ENCODE measurements at regions not wholly inside any gene's neighbourhood (a gene's known extent, or its start where the extent isn't known, plus 50 kb on each side); places are given as distances from the start of the nearest gene placed in this dataset.
A peak's percentile ranks its signal among the peaks of the same experiment; 100 is the strongest.

- DNase-seq (ENCODE audit: low read depth, low spot score), result no peak
- CTCF ChIA-PET, result no interaction called here
- no peak overlapping the region for H3K4me3 ChIP-seq (ENCODE audit: low read depth, low read length)
- POLR2A ChIA-PET, result no interaction called here
- TF ChIP-seq CTCF (IDR thresholded peaks at IDR 0.05; ENCODE audit: insufficient read depth, low read length, missing control alignments), result no peak
Measured at GRCh38 chr9:106417685-106418084, 445.3 kb upstream of the ZNF462 start.

GRCh38 chr9:106419829-106420228 is 443.1 kb upstream of the ZNF462 start:
- TF ChIP-seq CTCF (IDR thresholded peaks at IDR 0.05; ENCODE audit: insufficient read depth, low read length, missing control alignments), result no peak
- POLR2A ChIA-PET, result interaction anchor here (0.5 kb wide), 1 partner anchor 27 kb away, joined by 6 read pairs; no protein-coding TSS in a partner anchor
- CTCF ChIA-PET, result no interaction called here
- H3K4me3 ChIP-seq (ENCODE audit: low read depth, low read length), result no peak overlapping the region
- DNase-seq (ENCODE audit: low read depth, low spot score), result no peak

GRCh38 chr9:106420511-106420944 is 442.4 kb upstream of the ZNF462 start:
- H3K4me3 ChIP-seq (ENCODE audit: low read depth, low read length), result no peak overlapping the region
- TF ChIP-seq CTCF (IDR thresholded peaks at IDR 0.05; ENCODE audit: insufficient read depth, low read length, missing control alignments), result no peak
- POLR2A ChIA-PET, result interaction anchor here (0.5 kb wide), 1 partner anchor 27 kb away, joined by 6 read pairs; no protein-coding TSS in a partner anchor
- peak; percentile 14 for DNase-seq (ENCODE audit: low read depth, low spot score)
- CTCF ChIA-PET, result no interaction called here

GRCh38 chr9:106421772-106422171 is 441.2 kb upstream of the ZNF462 start:
- ChIA-PET CTCF (no interaction called here), POLR2A (no interaction called here)
- TF ChIP-seq CTCF (IDR thresholded peaks at IDR 0.05; ENCODE audit: insufficient read depth, low read length, missing control alignments), result no peak
- DNase-seq (ENCODE audit: low read depth, low spot score), result no peak
- no peak overlapping the region for H3K4me3 ChIP-seq (ENCODE audit: low read depth, low read length)

GRCh38 chr9:106423575-106423974 is 439.4 kb upstream of the ZNF462 start:
- ChIA-PET CTCF (no interaction called here), POLR2A (no interaction called here)
- no peak for DNase-seq (ENCODE audit: low read depth, low spot score)

GRCh38 chr9:106432631-106433030 is 430.3 kb upstream of the ZNF462 start:
- no peak for DNase-seq (ENCODE audit: low read depth, low spot score)
- TF ChIP-seq CTCF (IDR thresholded peaks at IDR 0.05; ENCODE audit: insufficient read depth, low read length, missing control alignments), result no peak
- no peak overlapping the region for H3K4me3 ChIP-seq (ENCODE audit: low read depth, low read length)
- POLR2A ChIA-PET, result no interaction called here
- CTCF ChIA-PET, result no interaction called here

More at GRCh38 chr9:106423575-106423974, 439.4 kb upstream of the ZNF462 start:
- H3K4me3 ChIP-seq (ENCODE audit: low read depth, low read length), result no peak overlapping the region
- no peak for TF ChIP-seq CTCF (IDR thresholded peaks at IDR 0.05; ENCODE audit: insufficient read depth, low read length, missing control alignments)
